Muscle of back (tissue), 3 donors: ENCODE measurements at regions not wholly inside any gene's neighbourhood (a gene's known extent, or its start where the extent isn't known, plus 50 kb on each side); places are given as distances from the start of the nearest gene placed in this dataset.
A peak's percentile ranks its signal among the peaks of the same experiment; 100 is the strongest.

Experiments used
- DNase-seq, 3 donors: peaks; one replicate each; pipeline versions ENCODE4 v3.0.0 to v3.0.0-alpha.2; 2013

GRCh38 chr1:239538239-239538988 is 152.0 kb downstream of the CHRM3 start:
- DNase-seq = no peak

DNA sequence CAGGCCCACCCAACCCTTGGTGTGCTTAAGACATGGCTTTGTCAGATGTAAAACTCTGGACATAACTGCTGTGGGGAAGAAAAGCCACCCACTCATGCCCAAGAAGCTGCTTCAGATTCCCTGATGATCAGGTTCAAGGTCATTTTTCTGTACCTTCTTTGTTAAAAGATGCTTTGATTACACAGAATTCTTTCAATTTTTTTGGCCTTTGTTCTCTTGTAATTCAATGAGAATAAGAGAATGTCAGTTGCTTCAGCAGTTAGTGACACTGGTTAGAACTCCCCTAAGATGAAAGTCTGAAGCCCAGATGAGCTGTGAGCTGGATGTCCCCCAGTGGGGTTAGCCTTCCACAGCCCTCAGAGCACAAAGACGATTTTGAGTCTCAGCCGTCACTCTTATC is 152.7 kb downstream of the CHRM3 start:
- no peak for DNase-seq

DNA sequence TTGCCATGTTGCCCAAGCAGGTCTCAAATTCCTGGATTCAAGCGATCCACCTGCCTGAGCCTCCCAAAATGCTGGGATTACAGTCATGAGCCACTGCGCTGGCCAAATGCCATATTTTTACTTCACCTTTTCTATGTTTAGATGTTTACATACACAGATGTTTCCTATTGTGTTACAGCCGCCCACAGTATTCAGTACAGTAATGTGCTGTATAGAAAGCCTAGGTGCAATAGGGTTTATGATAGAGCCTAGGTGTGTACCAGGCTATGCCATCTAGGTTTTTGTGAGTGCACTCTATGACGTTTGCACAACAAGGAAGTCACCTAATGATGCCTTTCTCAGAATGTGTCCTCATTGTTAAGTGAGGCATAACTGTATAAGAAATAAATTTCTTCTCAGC is 153.4 kb downstream of the CHRM3 start:
- no peak for DNase-seq

DNA sequence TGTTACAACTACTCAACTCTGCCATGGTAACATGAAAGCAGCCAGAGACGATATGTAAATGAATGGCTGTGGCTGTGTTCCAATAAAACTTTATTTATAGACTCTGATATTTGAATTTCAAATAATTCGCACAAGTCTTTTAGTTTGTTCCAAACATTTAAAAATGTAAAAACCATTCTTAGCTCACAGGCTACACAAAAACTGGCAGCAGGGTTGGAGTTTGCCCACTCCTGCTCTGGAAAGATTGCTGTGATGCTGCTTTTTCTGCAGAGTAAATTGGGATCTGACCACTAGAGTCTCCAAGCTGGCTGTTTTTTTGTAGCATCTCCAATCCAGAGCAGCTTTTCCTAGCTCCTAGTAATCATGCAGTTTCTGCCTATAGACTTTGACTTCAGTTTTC is 157.5 kb downstream of the CHRM3 start:
- no peak for DNase-seq

GRCh38 chr1:239545466-239545865 is 159.1 kb downstream of the CHRM3 start:
- no peak for DNase-seq

GRCh38 chr1:239547987-239548386 is 161.6 kb downstream of the CHRM3 start:
- DNase-seq = no peak

- DNase-seq = no peak
Measured at GRCh38 chr1:239550178-239550577, 163.8 kb downstream of the CHRM3 start.

GRCh38 chr1:239555350-239555749 is 169.0 kb downstream of the CHRM3 start:
- DNase-seq = peak in 1 of 3 donors; percentile 9

- DNase-seq = no peak
Measured at GRCh38 chr1:239558559-239558958, 172.2 kb downstream of the CHRM3 start.

GRCh38 chr1:239558991-239559390 is 172.6 kb downstream of the CHRM3 start:
- DNase-seq = no peak

DNA sequence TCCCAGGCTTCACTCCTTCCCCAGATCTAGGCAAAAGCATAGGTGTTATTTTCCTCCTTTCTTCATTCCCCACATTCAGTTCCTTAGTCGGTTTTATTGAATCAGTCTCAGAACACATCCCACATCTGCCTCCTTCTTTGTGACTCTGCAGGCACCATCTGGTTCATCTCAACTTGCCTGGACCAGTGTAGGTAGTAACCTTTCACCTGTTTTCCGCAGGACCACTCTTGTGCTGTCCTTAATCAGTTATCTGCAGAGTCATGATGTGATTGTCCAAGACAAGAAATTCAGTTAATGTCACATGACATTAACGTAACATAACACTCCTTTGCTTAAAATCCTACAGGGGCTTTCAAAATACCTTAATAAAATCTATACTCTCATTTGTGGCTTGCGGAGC is 174.6 kb downstream of the CHRM3 start:
- DNase-seq = no peak

DNA sequence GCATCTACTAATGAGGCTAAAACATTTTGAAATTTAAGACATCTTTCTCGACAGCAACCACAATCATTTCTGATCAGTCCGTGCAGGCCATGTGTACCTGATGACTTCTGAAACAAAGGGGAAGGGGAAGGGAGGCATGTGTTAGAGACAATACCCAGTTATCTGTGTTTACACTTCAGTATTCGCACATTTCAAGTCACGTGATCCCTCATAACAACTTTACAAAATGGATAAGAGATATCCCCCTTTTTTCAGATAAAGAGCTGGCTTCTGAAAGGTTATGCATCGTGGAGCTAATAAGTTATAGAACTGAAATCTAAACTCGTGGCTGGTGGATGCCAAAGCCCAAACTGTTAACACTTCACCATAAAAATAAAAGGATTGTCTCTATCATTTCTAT is 175.7 kb downstream of the CHRM3 start:
- no peak for DNase-seq

- peak in 2 of 3 donors; percentile 11 to 32 for DNase-seq
Measured at GRCh38 chr1:239563681-239564080, 177.3 kb downstream of the CHRM3 start.

GRCh38 chr1:239566074-239566473 is 179.7 kb downstream of the CHRM3 start:
- no peak for DNase-seq

- peak in 1 of 3 donors; percentile 6 for DNase-seq
Measured at GRCh38 chr1:239570878-239571277, 184.5 kb downstream of the CHRM3 start.

DNA sequence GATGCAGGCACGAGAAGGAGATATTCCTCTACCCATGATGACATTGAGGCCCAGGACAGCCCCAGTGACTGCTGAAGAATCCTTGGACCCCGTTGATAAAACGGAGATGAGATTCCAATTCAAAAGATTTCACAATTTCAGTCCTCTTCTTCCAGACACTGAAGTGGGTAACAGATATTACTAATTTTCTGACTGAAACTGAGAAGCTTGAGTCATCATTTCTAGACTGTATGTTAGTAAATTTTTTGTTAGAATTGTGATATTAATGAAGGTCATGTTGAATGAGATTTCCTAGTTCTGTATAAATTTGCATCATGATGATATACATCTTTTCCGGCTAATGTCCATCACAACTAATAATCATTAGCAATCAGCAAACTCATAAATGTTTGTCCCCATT is 185.8 kb downstream of the CHRM3 start:
- no peak for DNase-seq

DNA sequence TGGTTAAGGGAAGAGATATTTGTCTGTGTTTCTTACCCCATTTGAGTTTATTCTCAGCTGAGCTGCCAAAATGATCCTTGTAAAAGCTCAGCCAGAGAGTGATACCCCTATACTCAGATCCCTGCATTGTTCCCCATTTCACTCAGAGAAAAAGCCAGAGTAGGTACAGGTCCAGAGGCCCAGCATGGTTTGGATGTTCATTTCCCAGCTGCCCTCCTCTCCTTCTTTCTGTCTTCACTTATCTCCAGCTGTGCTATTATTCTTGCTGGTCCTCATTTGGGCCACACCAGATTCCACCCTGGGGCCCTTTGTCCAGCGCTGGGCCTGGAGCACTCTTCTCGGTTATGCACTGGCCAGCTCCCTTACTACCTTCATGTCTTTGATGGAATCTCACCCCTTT is 187.7 kb downstream of the CHRM3 start:
- no peak for DNase-seq

GRCh38 chr1:239575113-239575512 is 188.7 kb downstream of the CHRM3 start:
- DNase-seq = no peak

GRCh38 chr1:239583536-239583935 is 197.2 kb downstream of the CHRM3 start:
- DNase-seq = no peak

- no peak for DNase-seq
Measured at GRCh38 chr1:239586128-239586527, 199.8 kb downstream of the CHRM3 start.

DNA sequence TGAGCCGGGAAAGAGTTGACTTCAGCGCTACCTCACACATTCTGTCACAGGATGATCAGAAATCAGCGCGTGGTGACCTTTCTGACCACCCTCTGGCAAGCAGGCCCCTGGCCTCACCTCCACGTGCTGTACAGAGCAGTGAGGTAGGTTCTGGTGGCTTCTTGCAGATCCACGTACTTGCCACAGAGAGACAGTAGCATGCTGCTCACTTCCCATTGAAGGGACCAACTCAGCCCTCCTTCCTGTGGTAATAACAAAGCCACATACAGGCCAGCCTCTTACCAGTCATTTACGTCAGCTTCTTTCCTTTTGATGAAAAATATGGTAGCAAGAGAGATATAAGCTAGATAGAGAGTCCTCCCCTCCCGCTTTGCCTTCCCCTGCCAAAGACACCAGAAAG is 200.7 kb downstream of the CHRM3 start:
- no peak for DNase-seq

GRCh38 chr1:239587574-239588369 is 201.4 kb downstream of the CHRM3 start:
- peak in 1 of 3 donors; percentile 11 for DNase-seq

DNA sequence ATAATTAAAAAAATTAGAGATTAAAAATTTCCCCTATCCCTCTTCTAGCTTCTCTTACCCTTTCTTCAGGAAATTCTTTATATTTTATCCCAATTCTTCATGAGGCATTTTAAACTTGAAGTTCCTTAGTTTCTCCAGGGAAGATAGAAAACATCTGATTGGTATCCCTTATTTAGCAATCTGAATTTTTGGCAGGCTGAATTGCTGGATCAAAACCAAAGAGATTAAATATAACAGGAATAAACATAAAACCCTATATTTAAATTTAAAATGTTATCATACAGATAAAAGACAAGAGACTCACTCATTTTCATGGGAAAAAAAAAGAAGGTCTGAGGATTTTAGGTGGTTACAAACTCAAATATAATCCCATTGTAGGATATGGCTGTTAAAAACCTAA is 204.2 kb downstream of the CHRM3 start:
- peak in 2 of 3 donors; percentile 8 to 11 for DNase-seq
